HG03175 (cell line): ENCODE measurements at regions not wholly inside any gene's neighbourhood (a gene's known extent, or its start where the extent isn't known, plus 50 kb on each side); places are given as distances from the start of the nearest gene placed in this dataset.

Experiments
- ATAC-seq: cut with Tn5 transposase; IDR thresholded peaks from one replicate; pipeline ENCODE4 v1.9.1; 2021; ENCODE audit warnings: mild to moderate bottlenecking, moderate library complexity; ENCODE audit not compliant: unreplicated experiment

GRCh38 chr4:101596781-101597552 is 193.6 kb upstream of the BANK1 start:
- peak; percentile 57 for ATAC-seq

GRCh38 chr4:101594588-101594987 is 195.9 kb upstream of the BANK1 start:
- ATAC-seq: no peak

- ATAC-seq: no peak
Observed at GRCh38 chr4:101593666-101594065, 196.9 kb upstream of the BANK1 start.

- ATAC-seq: no peak
Observed at GRCh38 chr4:101584306-101584705, 206.2 kb upstream of the BANK1 start.

GRCh38 chr4:101563126-101563525 is 215.8 kb upstream of the PPP3CA start:
- ATAC-seq: no peak

GRCh38 chr4:101556842-101557241 is 209.5 kb upstream of the PPP3CA start:
- ATAC-seq: no peak

GRCh38 chr4:101555341-101555880 is 208.1 kb upstream of the PPP3CA start:
- no peak for ATAC-seq

- ATAC-seq: no peak
Observed at GRCh38 chr4:101540336-101540735, 193.0 kb upstream of the PPP3CA start.

- no peak for ATAC-seq
Observed at GRCh38 chr4:101528526-101528925, 181.2 kb upstream of the PPP3CA start.

GRCh38 chr4:101527188-101527587 is 179.9 kb upstream of the PPP3CA start:
- peak; percentile 99 for ATAC-seq

GRCh38 chr4:101515566-101515965 is 168.2 kb upstream of the PPP3CA start:
- ATAC-seq: no peak

GRCh38 chr4:101515099-101515498 is 167.8 kb upstream of the PPP3CA start:
- no peak for ATAC-seq

GRCh38 chr4:101512416-101512815 is 165.1 kb upstream of the PPP3CA start:
- no peak for ATAC-seq

- ATAC-seq: no peak
Observed at GRCh38 chr4:101501421-101501820, 154.1 kb upstream of the PPP3CA start.

- ATAC-seq: no peak
Observed at GRCh38 chr4:101500742-101501141, 153.4 kb upstream of the PPP3CA start.

- ATAC-seq: no peak
Observed at GRCh38 chr4:101475246-101475645, 127.9 kb upstream of the PPP3CA start.

GRCh38 chr4:101471201-101471600 is 123.9 kb upstream of the PPP3CA start:
- no peak for ATAC-seq

- no peak for ATAC-seq
Observed at GRCh38 chr4:101464596-101464995, 117.3 kb upstream of the PPP3CA start.

- ATAC-seq: no peak
Observed at GRCh38 chr4:101458914-101459313, 111.6 kb upstream of the PPP3CA start.

GRCh38 chr4:101458473-101458872 is 111.1 kb upstream of the PPP3CA start:
- no peak for ATAC-seq

GRCh38 chr4:101451086-101451485 is 103.8 kb upstream of the PPP3CA start:
- no peak for ATAC-seq

- ATAC-seq: no peak
Observed at GRCh38 chr4:101441446-101441845, 94.1 kb upstream of the PPP3CA start.

GRCh38 chr4:101439926-101440325 is 92.6 kb upstream of the PPP3CA start:
- ATAC-seq: no peak
